K562 (cell line): ENCODE measurements at regions not wholly inside any gene's neighbourhood (a gene's known extent, or its start where the extent isn't known, plus 50 kb on each side); places are given as distances from the start of the nearest gene placed in this dataset.

Experiments used
- ATAC-seq: fragments of 200-7000 bp; cut with Tn5 transposase; 3 replicates; pipeline ENCODE4 v1.9.1; 2020; ENCODE audit warnings: moderate library complexity
- BruUV-seq: library from RNA; stranded (reverse); fragments of 400-500 nt; replicated peaks from 2 replicates; lab custom pipeline; 2021; lab: Mats Ljungman, UMichigan
- CTCF ChIA-PET: fragments of 300-600 bp; formaldehyde crosslinking; extraction: SDS; loops from one replicate; lab custom pipeline; 2021; ENCODE audit warnings: low intra/inter-chr PET ratio; lab: Yijun Ruan, JAX
- POLR2A ChIA-PET: fragments of 300-600, 350-650 bp; sonication (Branson Sonifier 250); formaldehyde crosslinking; extraction: SDS; loops from one replicate; lab custom pipeline; 2021; ENCODE audit warnings: antibody characterized with exemption, inconsistent platforms; lab: Yijun Ruan, JAX
- DNase-seq, 4 experiments: peaks; one replicate each; pipeline versions ENCODE4 v3.0.0 to v3.0.0-alpha.2; 2011 to 2018; ENCODE audit warnings: low spot score in 3 of 4, mixed read lengths in 3 of 4; ENCODE audit errors: extremely low read depth in 1 of 4
- FAIRE-seq: peaks from 2 replicates; lab custom pipeline; 2011; peaks lifted over from hg19 to GRCh38; lab: Jason Lieb, UNC
- H2AFZ ChIP-seq: 2 replicates; pipeline ENCODE4 v1.6.0; 2011; ENCODE audit warnings: low read depth, low read length, control low read depth, inconsistent platforms
- H3K27ac ChIP-seq: fragments of 200-600 bp; 3 replicates; pipeline ENCODE4 v1.8.0; 2011; ENCODE audit warnings: low read depth, mild to moderate bottlenecking, control low read depth, inconsistent platforms, low read length, moderate library complexity, mixed read lengths; ENCODE audit errors: extremely low read depth
- H3K27me3 ChIP-seq, 2 experiments: fragments of 300-600 bp in 1 of 2; 2 replicates in 1 of 2; 3 replicates in 1 of 2; pipeline versions ENCODE4 v1.6.0 to v1.8.0; 2011; ENCODE audit warnings: inconsistent platforms in 2 of 2, low read length in 2 of 2, mild to moderate bottlenecking in 1 of 2, mixed read lengths in 1 of 2, moderate library complexity in 1 of 2; ENCODE audit not compliant: control insufficient read depth in 2 of 2, insufficient read depth in 2 of 2
- H3K36me3 ChIP-seq: fragments of 300-600 bp; 3 replicates; pipeline ENCODE4 v1.8.0; 2011; ENCODE audit warnings: mild to moderate bottlenecking, low read length, inconsistent platforms; ENCODE audit not compliant: control insufficient read depth, insufficient read depth
- H3K4me1 ChIP-seq, 2 experiments: fragments of 200-600 bp in 1 of 2; replicated peaks in 1 of 2; 2 replicates in 1 of 2; 3 replicates in 1 of 2; pipeline versions ENCODE4 v1.5.1 to v1.8.0; 2011; ENCODE audit warnings: inconsistent platforms in 2 of 2, low read length in 2 of 2, mild to moderate bottlenecking in 1 of 2, mixed read lengths in 1 of 2, moderate library complexity in 1 of 2; ENCODE audit not compliant: control insufficient read depth in 2 of 2, insufficient read depth in 2 of 2
- H3K4me2 ChIP-seq: 2 replicates; pipeline ENCODE4 v1.6.1; 2011; ENCODE audit warnings: low read length, control low read depth, inconsistent platforms, mixed read lengths; ENCODE audit not compliant: insufficient read depth
- H3K4me3 ChIP-seq: fragments of 200-600 bp; sonication (generic), shearing (Covaris generic); 2 replicates; pipeline ENCODE4 v1.5.1; 2016; ENCODE audit warnings: control low read depth, inconsistent platforms
- H3K79me2 ChIP-seq: fragments of 200-600 bp; 3 replicates; pipeline ENCODE4 v1.8.0; 2011; ENCODE audit warnings: low read length, inconsistent platforms; ENCODE audit not compliant: control insufficient read depth, insufficient read depth
- H3K9ac ChIP-seq, 2 experiments: 2 replicates each; pipeline versions ENCODE4 v1.6.0 to v1.6.1; 2011; ENCODE audit warnings: low read depth in 2 of 2, low read length in 2 of 2, control low read depth in 1 of 2, inconsistent platforms in 1 of 2, mild to moderate bottlenecking in 1 of 2, mixed read lengths in 1 of 2; ENCODE audit not compliant: insufficient read depth in 1 of 2
- H3K9me1 ChIP-seq: one replicate; pipeline ENCODE4 v1.6.0; 2011; ENCODE audit warnings: inconsistent platforms, mild to moderate bottlenecking, low read length, moderate library complexity; ENCODE audit not compliant: control insufficient read depth, insufficient read depth
- H3K9me3 ChIP-seq: replicated peaks from 2 replicates; pipeline ENCODE4 v1.5.1; 2011; ENCODE audit warnings: low read depth, low read length, inconsistent platforms; ENCODE audit not compliant: control insufficient read depth, insufficient read depth
- H4K20me1 ChIP-seq: replicated peaks from 2 replicates; pipeline ENCODE4 v1.6.1; 2011; ENCODE audit warnings: low read length, inconsistent platforms, mixed read lengths; ENCODE audit not compliant: control insufficient read depth, insufficient read depth
- ASH1L ChIP-seq: fragments of 450-650 bp; IDR thresholded peaks from 2 replicates; pipeline ENCODE4 v1.6.1; 2018; ENCODE audit warnings: borderline replicate concordance, mild to moderate bottlenecking, low read depth; ENCODE audit not compliant: partially characterized antibody
- CHCHD3 ChIP-seq: fragments of 250-450 bp; sonication (Bioruptor Pico); IDR thresholded peaks from 2 replicates; pipeline ENCODE4 v2.1.2; 2022; ENCODE audit warnings: mild to moderate bottlenecking
- PPARD ChIP-seq: fragments of 250-450 bp; sonication (Bioruptor Pico); IDR thresholded peaks from 2 replicates; pipeline ENCODE4 v1.8.0; 2022; ENCODE audit warnings: inconsistent platforms, mild to moderate bottlenecking, moderate library complexity
- XRCC3 ChIP-seq: fragments of 450-650 bp; IDR thresholded peaks from 2 replicates; pipeline ENCODE4 v1.6.1; 2017; ENCODE audit warnings: mild to moderate bottlenecking, moderate library complexity
- WGBS: fragments of 100-300 bp; shearing (Covaris generic); methylation state at CpG from one replicate; pipeline ENCODE4 v1.1.6; 2016; ENCODE audit warnings: low coverage, mixed read lengths; ENCODE audit not compliant: insufficient coverage; ENCODE audit errors: missing lambda C conversion rate; 5-methylcytosine and 5-hydroxymethylcytosine counted together
- in situ Hi-C: fragments of 300-500 bp; cut with MboI; formaldehyde crosslinking; loops from 4 replicates; pipeline ENCODE4 v1.15.0; 2018; ENCODE audit warnings: inconsistent platforms, mixed read lengths
- intact Hi-C: fragments of 100-400 bp; cut with micrococcal nuclease; formaldehyde crosslinking; loops from 2 replicates; pipeline ENCODE4 v1.14.2; 2022
- TF ChIP-seq, protein P1 (sequence below), 2 experiments: fragments of 450-650 bp in 1 of 2; sonication (generic) in 1 of 2; formaldehyde crosslinking in 1 of 2; IDR thresholded peaks; 2 replicates each; pipeline versions ENCODE4 v1.7.1 to v1.9.0; 2016 to 2022; ENCODE audit warnings: inconsistent platforms in 1 of 2, mild to moderate bottlenecking in 1 of 2, missing genetic modification reagents in 1 of 2

DNA sequence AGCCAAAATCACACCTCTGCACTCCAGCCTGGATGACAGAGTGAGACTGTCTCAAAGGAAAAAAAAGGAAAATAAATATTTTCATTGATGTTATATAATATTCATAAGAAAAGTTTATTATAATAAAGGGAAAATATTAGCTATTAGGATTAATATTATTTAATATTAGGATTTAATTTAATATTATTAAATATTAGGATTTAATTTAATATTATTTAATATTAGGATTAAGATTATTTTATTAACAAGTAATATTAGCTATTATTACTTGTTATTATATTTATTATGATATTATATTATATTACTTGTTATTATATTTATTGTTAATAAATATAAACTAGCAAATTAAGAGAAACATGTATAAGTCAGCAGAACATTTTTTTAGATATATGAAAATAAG lies 518.1 kb downstream of the FSCB start (continued):
- TF ChIP-seq, protein P1, sequence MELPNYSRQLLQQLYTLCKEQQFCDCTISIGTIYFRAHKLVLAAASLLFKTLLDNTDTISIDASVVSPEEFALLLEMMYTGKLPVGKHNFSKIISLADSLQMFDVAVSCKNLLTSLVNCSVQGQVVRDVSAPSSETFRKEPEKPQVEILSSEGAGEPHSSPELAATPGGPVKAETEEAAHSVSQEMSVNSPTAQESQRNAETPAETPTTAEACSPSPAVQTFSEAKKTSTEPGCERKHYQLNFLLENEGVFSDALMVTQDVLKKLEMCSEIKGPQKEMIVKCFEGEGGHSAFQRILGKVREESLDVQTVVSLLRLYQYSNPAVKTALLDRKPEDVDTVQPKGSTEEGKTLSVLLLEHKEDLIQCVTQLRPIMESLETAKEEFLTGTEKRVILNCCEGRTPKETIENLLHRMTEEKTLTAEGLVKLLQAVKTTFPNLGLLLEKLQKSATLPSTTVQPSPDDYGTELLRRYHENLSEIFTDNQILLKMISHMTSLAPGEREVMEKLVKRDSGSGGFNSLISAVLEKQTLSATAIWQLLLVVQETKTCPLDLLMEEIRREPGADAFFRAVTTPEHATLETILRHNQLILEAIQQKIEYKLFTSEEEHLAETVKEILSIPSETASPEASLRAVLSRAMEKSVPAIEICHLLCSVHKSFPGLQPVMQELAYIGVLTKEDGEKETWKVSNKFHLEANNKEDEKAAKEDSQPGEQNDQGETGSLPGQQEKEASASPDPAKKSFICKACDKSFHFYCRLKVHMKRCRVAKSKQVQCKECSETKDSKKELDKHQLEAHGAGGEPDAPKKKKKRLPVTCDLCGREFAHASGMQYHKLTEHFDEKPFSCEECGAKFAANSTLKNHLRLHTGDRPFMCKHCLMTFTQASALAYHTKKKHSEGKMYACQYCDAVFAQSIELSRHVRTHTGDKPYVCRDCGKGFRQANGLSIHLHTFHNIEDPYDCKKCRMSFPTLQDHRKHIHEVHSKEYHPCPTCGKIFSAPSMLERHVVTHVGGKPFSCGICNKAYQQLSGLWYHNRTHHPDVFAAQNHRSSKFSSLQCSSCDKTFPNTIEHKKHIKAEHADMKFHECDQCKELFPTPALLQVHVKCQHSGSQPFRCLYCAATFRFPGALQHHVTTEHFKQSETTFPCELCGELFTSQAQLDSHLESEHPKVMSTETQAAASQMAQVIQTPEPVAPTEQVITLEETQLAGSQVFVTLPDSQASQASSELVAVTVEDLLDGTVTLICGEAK (IDR thresholded peaks at IDR 0.05) = no peak
- TF ChIP-seq, protein P1 (CRISPR knock-in tag; IDR thresholded peaks at IDR 0.05) = no peak

DNA sequence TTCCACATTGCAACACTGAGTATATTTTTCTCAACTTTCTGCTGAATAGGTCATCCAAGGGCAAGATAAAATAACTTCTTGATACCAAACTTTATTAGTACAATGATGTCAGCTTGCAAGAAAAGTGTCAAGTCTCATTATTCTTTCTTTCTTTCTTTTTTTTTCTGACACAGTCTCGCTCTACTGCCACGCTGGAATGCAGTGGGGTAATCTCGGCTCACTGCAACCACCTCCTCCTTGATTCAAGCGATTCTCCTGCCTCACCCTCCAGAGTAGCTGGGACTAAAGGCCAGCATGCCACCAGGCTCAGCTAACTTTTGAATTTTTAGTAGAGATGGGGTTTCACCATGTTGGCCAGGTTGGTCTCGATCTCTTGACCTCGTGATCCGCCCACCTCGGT lies 523.4 kb downstream of the FSCB start:
- Histone ChIP-seq H3K9me3 (no peaks in the 10 kb centered on the region), H3K4me1 (no peaks in the 10 kb centered on the region), H3K9me1 (no peaks in the 10 kb centered on the region), H3K36me3 (no peaks in the 10 kb centered on the region), H3K4me2 (no peak overlapping the region), H3K9ac (no peak overlapping the region), H2AFZ (no peak overlapping the region), H3K27me3 (no peaks in the 10 kb centered on the region), H3K79me2 (no peaks in the 10 kb centered on the region), H3K4me3 (no peak overlapping the region), H4K20me1 (no peaks in the 10 kb centered on the region), H3K27ac (no peak overlapping the region)
- ChIA-PET POLR2A (no interaction called here), CTCF (no interaction called here)
- BruUV-seq = no TSS peak
- intact Hi-C loops = no loop called here
- no peak for DNase-seq
- no peak for FAIRE-seq
- in situ Hi-C loops = no loop called here
- WGBS = 0% methylated on average over 6 of the region's 8 CpGs
- ATAC-seq = no peak
- TF ChIP-seq ASH1L (no peak), XRCC3 (no peak), CHCHD3 (CRISPR knock-in tag) (no peak), PPARD (CRISPR knock-in tag) (no peak)
